ENCODE measurements at regions not wholly inside any gene's neighbourhood (a gene's known extent, or its start where the extent isn't known, plus 50 kb on each side); places are given as distances from the start of the nearest gene placed in this dataset.

- no peak for DNase-seq
These were observed 201.2 kb downstream of the CBLN2 start for GRCh38 chr18:72342933-72343332.

GRCh38 chr18:72339976-72340375, 204.2 kb downstream of the CBLN2 start:
- no peak for DNase-seq

- DNase-seq, result no peak
These were observed 207.4 kb downstream of the CBLN2 start for GRCh38 chr18:72336786-72337185.

- DNase-seq, result no peak
These were observed 214.6 kb downstream of the CBLN2 start for GRCh38 chr18:72329533-72329932.

GRCh38 chr18:72325307-72325706, 218.8 kb downstream of the CBLN2 start:
- no peak for DNase-seq

GRCh38 chr18:72324677-72325076, 219.5 kb downstream of the CBLN2 start:
- no peak for DNase-seq

- no peak for DNase-seq
These were observed 227.6 kb downstream of the CBLN2 start for GRCh38 chr18:72316497-72316896.

GRCh38 chr18:72283148-72283925, 260.8 kb downstream of the CBLN2 start:
- DNase-seq, result no peak

GRCh38 chr18:72273025-72273424, 271.1 kb downstream of the CBLN2 start:
- DNase-seq, result no peak

GRCh38 chr18:72261590-72261989, 282.6 kb downstream of the CBLN2 start:
- DNase-seq, result no peak

GRCh38 chr18:72246076-72246475, 298.1 kb downstream of the CBLN2 start:
- no peak for DNase-seq

GRCh38 chr18:72235422-72235821, 308.7 kb downstream of the CBLN2 start:
- DNase-seq, result no peak

- no peak for DNase-seq
These were observed 311.0 kb downstream of the CBLN2 start for GRCh38 chr18:72233106-72233505.

- no peak for DNase-seq
These were observed 311.5 kb downstream of the CBLN2 start for GRCh38 chr18:72232644-72233043.

GRCh38 chr18:72225958-72226357, 318.2 kb downstream of the CBLN2 start:
- DNase-seq, result no peak

- DNase-seq, result no peak
These were observed 320.4 kb downstream of the CBLN2 start for GRCh38 chr18:72223733-72224132.

GRCh38 chr18:72208920-72209676, 335.0 kb downstream of the CBLN2 start:
- DNase-seq, result no peak

GRCh38 chr18:72207280-72207679, 336.9 kb downstream of the CBLN2 start:
- DNase-seq, result no peak

GRCh38 chr18:72206814-72207213, 337.3 kb downstream of the CBLN2 start:
- DNase-seq, result no peak

- no peak for DNase-seq
These were observed 343.1 kb downstream of the CBLN2 start for GRCh38 chr18:72201032-72201431.

GRCh38 chr18:72197591-72197990, 346.6 kb downstream of the CBLN2 start:
- no peak for DNase-seq

GRCh38 chr18:72194072-72194471, 350.1 kb downstream of the CBLN2 start:
- no peak for DNase-seq

- no peak for DNase-seq
These were observed 356.2 kb downstream of the CBLN2 start for GRCh38 chr18:72187956-72188355.

GRCh38 chr18:72181241-72181764, 362.8 kb downstream of the CBLN2 start:
- DNase-seq, result no peak

All from NCI-H446 (cell line).